Keratinocyte (primary cell): ENCODE measurements at regions not wholly inside any gene's neighbourhood (a gene's known extent, or its start where the extent isn't known, plus 50 kb on each side); places are given as distances from the start of the nearest gene placed in this dataset.

ENCODE experiments used
- DNase-seq: peaks from one replicate; pipeline ENCODE4 v3.0.0-alpha.2; 2011; ENCODE audit warnings: low read depth, missing footprints, low spot score
- FAIRE-seq: peaks from 2 replicates; lab custom pipeline; 2011; peaks lifted over from hg19 to GRCh38; lab: Jason Lieb, UNC
- H2AFZ ChIP-seq: 2 replicates; pipeline ENCODE4 v1.6.0; 2012; ENCODE audit warnings: low read length, control low read depth, inconsistent platforms; ENCODE audit not compliant: control insufficient read depth
- H3K27ac ChIP-seq: 2 replicates; pipeline ENCODE4 v1.5.1; 2011; ENCODE audit warnings: low read length; ENCODE audit not compliant: control insufficient read depth, insufficient read depth
- H3K27me3 ChIP-seq: 3 replicates; pipeline ENCODE4 v1.6.0; 2011; ENCODE audit warnings: low read length; ENCODE audit not compliant: control insufficient read depth, insufficient read depth; ENCODE audit errors: extremely low read depth
- H3K36me3 ChIP-seq, 2 experiments: 2 replicates in 1 of 2; 3 replicates in 1 of 2; pipeline ENCODE4 v1.5.1; 2011; ENCODE audit warnings: low read length in 2 of 2, mild to moderate bottlenecking in 1 of 2; ENCODE audit not compliant: control insufficient read depth in 2 of 2, insufficient read depth in 2 of 2; ENCODE audit errors: extremely low read depth in 1 of 2
- H3K4me1 ChIP-seq: 3 replicates; pipeline ENCODE4 v1.5.1; 2011; ENCODE audit warnings: low read length; ENCODE audit not compliant: control insufficient read depth, insufficient read depth; ENCODE audit errors: extremely low read depth
- H3K4me2 ChIP-seq: 3 replicates; pipeline ENCODE4 v1.6.0; 2011; ENCODE audit warnings: low read depth, low read length; ENCODE audit not compliant: control insufficient read depth, insufficient read depth; ENCODE audit errors: extremely low read depth
- H3K4me3 ChIP-seq, 3 experiments: fragments of 200-600 bp in 1 of 3; sonication (generic) in 1 of 3; 2 replicates in 2 of 3; 3 replicates in 1 of 3; pipeline ENCODE4 v1.5.1; 2011 to 2016; ENCODE audit warnings: low read length in 3 of 3, mild to moderate bottlenecking in 3 of 3, control low read depth in 2 of 3, inconsistent platforms in 1 of 3, low read depth in 1 of 3, mixed read lengths in 1 of 3, mixed run types in 1 of 3, moderate library complexity in 1 of 3; ENCODE audit not compliant: control insufficient read depth in 2 of 3, insufficient read depth in 2 of 3; ENCODE audit errors: extremely low read depth in 1 of 3
- H3K79me2 ChIP-seq: 2 replicates; pipeline ENCODE4 v1.6.0; 2012; ENCODE audit warnings: low read length; ENCODE audit not compliant: control insufficient read depth, insufficient read depth
- H3K9ac ChIP-seq: 3 replicates; pipeline ENCODE4 v1.6.0; 2011; ENCODE audit warnings: low read length; ENCODE audit not compliant: control insufficient read depth, insufficient read depth; ENCODE audit errors: extremely low read depth
- H3K9me1 ChIP-seq: 3 replicates; pipeline ENCODE4 v1.6.0; 2011; ENCODE audit warnings: low read length; ENCODE audit not compliant: control insufficient read depth, insufficient read depth; ENCODE audit errors: extremely low read depth
- H3K9me3 ChIP-seq: 2 replicates; pipeline ENCODE4 v1.5.1; 2012; ENCODE audit warnings: low read depth, low read length; ENCODE audit not compliant: control insufficient read depth
- H4K20me1 ChIP-seq: 3 replicates; pipeline ENCODE4 v1.6.0; 2011; ENCODE audit warnings: low read length; ENCODE audit not compliant: control insufficient read depth, insufficient read depth; ENCODE audit errors: extremely low read depth
- CTCF ChIP-seq, 3 experiments: IDR thresholded peaks in 1 of 3; conservative IDR thresholded peaks in 1 of 3; optimal IDR thresholded peaks in 1 of 3; 2 replicates in 2 of 3; 3 replicates in 1 of 3; pipeline versions ENCODE3 to v1.5.1; 2011; ENCODE audit warnings: low read length in 3 of 3, mild to moderate bottlenecking in 3 of 3, moderate library complexity in 2 of 3, control low read depth in 1 of 3, inconsistent platforms in 1 of 3; ENCODE audit not compliant: insufficient read depth in 2 of 3; ENCODE audit errors: extremely low read depth in 1 of 3
- EZH2 ChIP-seq: IDR thresholded peaks from one replicate; pipeline ENCODE4 v1.6.1; 2012; ENCODE audit warnings: inconsistent platforms, mild to moderate bottlenecking, low read length, moderate library complexity
- dilution Hi-C: fragments of 300-500 bp; cut with MboI; formaldehyde crosslinking; loops from one replicate; pipeline ENCODE4 v1.7.0; 2020; ENCODE audit warnings: low sequenced_read_pairs; ENCODE audit not compliant: extremely low pct_ligation_motif_present

- Histone ChIP-seq H3K27ac (no peak overlapping the region), H3K9me3 (no peaks in the 10 kb centered on the region), H3K36me3 (no peaks in the 10 kb centered on the region), H3K27me3 (no peaks in the 10 kb centered on the region), H3K9me1 (no peaks in the 10 kb centered on the region), H2AFZ (no peak overlapping the region), H3K9ac (no peak overlapping the region), H4K20me1 (no peaks in the 10 kb centered on the region), H3K79me2 (no peaks in the 10 kb centered on the region), H3K4me3 (no peak overlapping the region), H3K4me2 (no peak overlapping the region), H3K4me1 (no peaks in the 10 kb centered on the region)
- dilution Hi-C loops, result no loop called here
- FAIRE-seq (no peak), DNase-seq (no peak)
- TF ChIP-seq EZH2 (no peak), CTCF (optimal IDR thresholded peaks at IDR 0.05 in 1 of 3, IDR thresholded peaks at IDR 0.05 in 1 of 3, conservative IDR thresholded peaks at IDR 0.05 in 1 of 3; ENCODE audit: extremely low read depth in 1 of 3, insufficient read depth in 2 of 3, low read length in 3 of 3) (no peak)
Observed at GRCh38 chr2:150981826-150982225, 279.8 kb downstream of the RBM43 start.

DNA sequence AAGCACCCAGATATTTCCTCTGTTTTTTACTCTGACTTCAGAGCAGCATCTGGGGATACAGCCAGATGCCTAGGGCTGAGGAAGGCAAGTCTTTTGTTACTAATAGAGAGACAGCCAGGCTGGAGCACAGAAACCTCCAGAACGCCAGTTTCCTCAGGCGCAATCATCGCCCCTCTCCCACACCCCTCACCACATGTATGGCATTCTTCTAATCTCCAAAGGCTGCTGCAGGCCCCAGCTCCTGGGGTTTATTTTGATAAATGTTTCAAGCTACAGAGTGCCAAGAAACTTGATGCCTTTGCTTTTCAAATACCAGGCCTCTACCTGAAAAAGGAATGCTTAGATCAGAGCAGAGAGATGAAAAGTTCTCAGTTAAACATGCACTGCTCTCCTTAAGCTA, 283.6 kb downstream of the RBM43 start:
- H3K79me2 ChIP-seq, result no peaks in the 10 kb centered on the region
- DNase-seq, result no peak
- dilution Hi-C loops, result no loop called here

More for the DNA sequence above, 283.6 kb downstream of the RBM43 start:
- no peaks in the 10 kb centered on the region for H3K36me3 ChIP-seq
- H3K4me1 ChIP-seq, result no peaks in the 10 kb centered on the region
- TF ChIP-seq CTCF (optimal IDR thresholded peaks at IDR 0.05 in 1 of 3, IDR thresholded peaks at IDR 0.05 in 1 of 3, conservative IDR thresholded peaks at IDR 0.05 in 1 of 3; ENCODE audit: extremely low read depth in 1 of 3, insufficient read depth in 2 of 3, low read length in 3 of 3) (no peak), EZH2 (no peak)
- no peaks in the 10 kb centered on the region for H3K27me3 ChIP-seq
- no peak overlapping the region for H3K4me3 ChIP-seq
- no peaks in the 10 kb centered on the region for H4K20me1 ChIP-seq
- H3K27ac ChIP-seq, result no peak overlapping the region
- H3K4me2 ChIP-seq, result no peak overlapping the region
- no peak overlapping the region for H3K9ac ChIP-seq
- no peak for FAIRE-seq
- no peaks in the 10 kb centered on the region for H3K9me3 ChIP-seq
- no peaks in the 10 kb centered on the region for H3K9me1 ChIP-seq
- H2AFZ ChIP-seq, result no peak overlapping the region
